GM18502 (cell line): ENCODE measurements at regions not wholly inside any gene's neighbourhood (a gene's known extent, or its start where the extent isn't known, plus 50 kb on each side); places are given as distances from the start of the nearest gene placed in this dataset.
"Not testable (repeated sequence)": the region's sequence is repeated elsewhere in the genome, so short reads cannot be mapped to it uniquely, and the experiment has no call there.

Experiments
- ATAC-seq: cut with Tn5 transposase; IDR thresholded peaks from one replicate; pipeline ENCODE4 v1.9.1; 2021; ENCODE audit warnings: mild to moderate bottlenecking; ENCODE audit not compliant: unreplicated experiment, poor library complexity

DNA sequence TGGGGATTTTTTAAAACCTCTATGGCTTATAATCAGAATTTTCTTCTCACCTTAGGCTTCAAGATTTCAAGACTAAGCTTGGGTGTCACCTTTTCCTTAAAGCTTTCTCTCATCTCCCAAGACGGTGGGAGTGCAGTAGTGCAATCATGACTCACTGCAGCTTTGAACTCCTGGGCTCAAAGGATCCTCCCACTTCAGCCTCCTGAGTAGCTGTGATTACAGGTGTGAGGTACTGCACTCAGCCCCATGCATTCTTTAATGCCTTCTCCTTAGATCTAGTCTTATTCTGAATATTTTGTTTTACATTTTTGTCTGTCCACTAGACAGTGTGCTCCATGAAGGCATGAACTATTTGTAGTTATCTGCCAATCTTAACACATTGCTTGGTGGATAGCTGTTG is 55.7 kb upstream of the FAT3 start:
- no peak for ATAC-seq

DNA sequence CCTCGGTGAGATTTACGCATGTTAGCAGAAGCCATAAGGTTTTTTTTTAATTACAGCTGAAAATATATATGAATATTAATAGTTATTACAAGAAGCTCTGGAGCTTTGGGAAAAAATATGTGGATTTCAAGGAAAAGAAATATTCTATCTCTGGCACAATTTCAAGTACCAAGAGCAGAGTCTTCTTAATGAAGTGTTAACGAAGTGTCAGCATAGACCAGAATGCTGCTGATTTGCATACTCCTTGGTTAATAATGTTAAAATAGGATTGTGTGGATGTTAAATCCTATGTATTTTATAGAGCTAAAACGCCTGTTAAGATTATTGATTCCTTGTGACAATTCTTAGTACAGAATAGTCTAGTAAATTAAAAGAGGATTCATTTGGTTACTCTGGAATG is 57.0 kb upstream of the FAT3 start:
- ATAC-seq, result no peak

DNA sequence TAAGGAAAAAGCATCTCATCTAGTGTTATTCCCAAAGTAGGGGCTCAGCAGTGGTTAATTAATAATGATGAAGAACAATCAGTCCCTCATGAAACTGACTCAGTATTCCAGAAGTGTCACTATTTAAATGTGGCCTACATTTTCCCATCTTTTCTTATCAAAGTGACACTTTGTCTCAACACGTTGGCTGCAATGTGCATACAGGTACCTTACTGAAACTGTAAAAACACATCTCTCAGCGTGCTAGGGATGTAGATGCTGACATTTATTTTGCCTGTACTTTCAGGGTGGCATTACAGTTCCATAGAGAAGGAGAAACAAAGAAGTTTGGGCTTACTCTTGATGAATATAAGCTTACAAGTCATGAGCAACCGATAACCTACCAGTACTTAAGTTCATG is 58.3 kb upstream of the FAT3 start:
- no peak for ATAC-seq

DNA sequence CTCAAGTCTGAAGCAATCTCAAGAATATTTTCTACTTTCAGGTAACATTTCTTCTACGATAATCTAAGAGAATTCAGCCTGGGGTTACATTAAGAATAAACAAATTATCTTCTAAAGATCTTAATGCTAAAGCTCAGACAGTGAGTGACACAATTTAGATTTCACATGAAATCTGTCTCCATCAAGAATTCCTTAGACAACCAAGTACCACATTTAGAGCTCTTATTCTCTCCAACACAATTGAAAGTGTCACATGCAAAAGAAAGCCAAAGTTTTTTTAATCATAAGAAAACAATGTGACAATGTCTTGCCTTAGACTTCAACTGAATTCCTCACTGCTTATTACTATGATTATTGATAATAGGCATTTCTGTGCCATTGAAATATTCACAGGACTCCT is 60.7 kb upstream of the FAT3 start:
- ATAC-seq, result no peak

DNA sequence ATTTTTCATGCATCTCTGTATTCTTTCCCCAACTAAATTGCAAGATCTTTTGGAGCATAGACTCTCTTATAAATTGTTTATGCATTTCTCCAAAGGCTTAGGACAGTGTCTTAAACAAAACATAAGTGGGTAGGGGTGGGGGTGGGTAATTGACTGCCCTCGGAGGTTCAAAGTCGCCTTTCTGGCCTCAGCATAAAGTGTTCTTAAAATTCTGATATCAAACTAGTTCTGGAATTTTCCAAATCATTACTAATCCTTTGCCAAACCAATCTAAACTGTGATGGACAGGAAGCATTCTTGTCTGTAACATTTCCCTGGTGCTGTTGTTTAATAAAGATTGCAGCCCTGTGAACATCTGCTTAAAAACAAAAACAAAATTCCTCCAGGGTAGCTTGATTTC is 61.8 kb upstream of the FAT3 start:
- ATAC-seq, result no peak

DNA sequence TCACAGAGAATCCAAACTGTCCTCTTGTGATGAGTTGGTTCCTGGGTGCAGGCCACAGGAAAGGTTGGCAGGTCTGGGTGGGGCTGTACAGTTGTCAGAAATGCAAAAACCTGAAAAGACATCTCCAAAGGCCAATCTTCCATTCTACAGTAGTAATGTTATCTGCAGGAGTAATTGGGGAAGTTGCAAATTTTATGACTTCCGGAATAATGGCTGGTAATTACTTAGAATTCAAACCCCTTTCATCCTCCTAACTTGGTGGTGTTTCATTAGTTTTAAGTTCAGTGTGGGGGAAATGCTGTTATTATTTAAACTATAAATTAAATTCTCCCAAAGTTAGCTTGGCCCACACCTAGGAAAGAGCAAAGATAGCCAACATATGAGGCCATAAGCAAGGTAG is 64.7 kb upstream of the FAT3 start:
- no peak for ATAC-seq

DNA sequence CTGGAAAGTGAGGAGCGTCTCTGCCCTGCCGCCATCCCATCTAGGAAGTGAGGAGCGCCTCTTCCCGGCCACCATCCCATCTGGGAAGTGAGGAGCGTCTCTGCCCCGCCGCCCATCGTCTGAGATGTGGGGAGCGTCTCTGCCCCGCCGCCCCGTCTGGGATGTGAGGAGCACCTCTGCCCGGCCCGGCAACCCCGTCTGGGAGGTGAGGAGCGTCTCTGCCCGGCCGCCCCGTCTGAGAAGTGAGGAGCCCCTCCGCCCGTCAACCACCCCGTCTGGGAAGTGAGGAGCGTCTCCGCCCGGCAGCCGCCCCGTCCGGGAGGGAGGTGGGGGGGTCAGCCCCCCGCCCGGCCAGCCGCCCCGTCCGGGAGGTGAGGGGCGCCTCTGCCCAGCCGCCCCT is 67.2 kb upstream of the FAT3 start:
- ATAC-seq, result not testable (repeated sequence)

DNA sequence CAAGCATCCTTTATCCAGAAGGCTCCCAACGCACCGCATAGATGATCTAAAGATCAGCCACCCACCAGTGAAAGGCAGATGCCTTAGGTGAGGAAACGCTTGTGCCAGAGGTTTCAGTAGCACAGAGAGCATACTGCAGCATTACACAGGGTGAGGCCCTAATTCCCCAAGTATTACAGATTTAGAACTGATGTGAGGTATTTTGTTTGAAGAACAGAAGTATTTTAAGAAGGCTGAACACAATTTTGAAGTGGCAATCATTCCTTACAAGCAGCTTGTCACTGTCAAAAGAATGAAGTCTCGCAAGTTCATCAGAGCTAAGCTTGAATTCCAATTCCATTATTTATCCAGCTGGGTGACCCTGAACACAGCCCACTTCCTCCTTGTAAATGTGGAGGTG is 70.0 kb upstream of the FAT3 start:
- ATAC-seq, result no peak

DNA sequence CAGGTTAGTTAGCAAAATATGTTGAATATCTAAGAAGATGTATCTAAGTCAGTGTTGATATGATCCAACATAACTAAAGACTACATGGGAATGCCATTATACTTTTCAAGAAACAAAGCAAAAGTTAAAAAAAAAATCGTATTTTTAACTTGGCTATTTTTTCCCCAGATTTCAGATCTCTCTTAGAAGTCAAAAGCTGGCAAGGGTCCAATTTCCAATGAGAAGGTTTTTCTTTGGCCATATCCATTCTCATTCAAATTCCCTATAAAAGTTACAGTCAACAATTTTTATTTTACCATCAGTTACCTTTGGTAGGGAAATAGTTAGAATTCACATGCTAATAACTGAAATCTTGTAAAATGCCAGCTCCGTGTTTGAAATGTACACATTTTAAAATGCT is 70.5 kb upstream of the FAT3 start:
- no peak for ATAC-seq

DNA sequence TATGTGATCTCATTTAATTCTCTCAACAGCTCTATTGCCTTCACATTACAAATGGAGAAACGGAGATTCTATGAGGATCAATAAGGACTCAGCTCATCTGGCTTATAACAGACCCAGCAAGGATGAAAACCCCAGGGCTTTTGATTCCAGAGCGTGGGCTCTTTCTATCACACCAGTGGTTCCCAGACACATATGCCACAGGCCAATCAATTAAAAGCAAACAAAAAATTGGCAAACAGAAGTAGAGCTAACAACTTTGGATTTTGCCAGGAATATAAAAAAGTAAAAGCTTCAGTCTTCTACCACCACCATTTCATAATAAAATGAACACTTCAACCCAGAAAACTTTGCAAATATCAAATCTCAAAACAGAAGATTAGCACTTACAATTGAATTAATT is 71.1 kb upstream of the FAT3 start:
- ATAC-seq, result no peak

DNA sequence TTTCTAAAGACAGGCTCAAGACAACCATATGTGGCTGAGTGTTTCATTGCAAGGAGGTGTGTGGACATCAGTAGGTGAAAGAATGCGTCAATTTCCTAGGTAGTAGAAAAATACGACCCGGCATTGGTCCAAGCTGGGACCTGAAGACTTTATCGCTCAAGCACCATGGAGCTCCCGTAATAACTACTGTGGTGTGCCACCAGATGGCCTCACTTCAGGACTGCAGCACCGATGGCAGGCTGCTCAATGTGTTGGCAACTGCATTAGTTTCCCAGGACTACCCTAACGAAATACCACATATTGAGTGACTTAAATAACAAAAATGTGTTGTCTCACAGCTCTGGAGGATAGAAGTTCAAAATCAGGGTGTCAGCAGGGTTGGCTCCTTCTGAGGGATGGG is 72.4 kb upstream of the FAT3 start:
- no peak for ATAC-seq

DNA sequence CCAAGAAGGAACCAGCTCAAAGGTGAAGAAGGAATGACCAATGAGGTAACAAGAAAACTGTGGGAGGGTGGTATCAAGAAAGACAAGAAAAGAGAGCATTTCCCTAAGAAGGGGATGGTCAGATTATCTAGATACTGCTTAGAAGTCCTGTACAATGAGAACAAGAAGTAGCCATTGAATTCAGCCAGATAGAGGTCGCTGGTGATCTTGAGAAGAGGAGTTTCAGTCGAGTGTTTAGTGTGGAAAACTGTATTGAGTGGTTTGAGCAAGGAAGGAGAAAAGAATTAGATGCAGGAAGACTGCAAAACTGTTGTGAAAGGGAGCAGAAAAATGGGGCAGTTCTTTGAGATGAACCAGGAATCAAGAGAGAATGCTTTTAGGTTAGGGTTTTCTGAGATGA is 74.6 kb upstream of the FAT3 start:
- no peak for ATAC-seq

DNA sequence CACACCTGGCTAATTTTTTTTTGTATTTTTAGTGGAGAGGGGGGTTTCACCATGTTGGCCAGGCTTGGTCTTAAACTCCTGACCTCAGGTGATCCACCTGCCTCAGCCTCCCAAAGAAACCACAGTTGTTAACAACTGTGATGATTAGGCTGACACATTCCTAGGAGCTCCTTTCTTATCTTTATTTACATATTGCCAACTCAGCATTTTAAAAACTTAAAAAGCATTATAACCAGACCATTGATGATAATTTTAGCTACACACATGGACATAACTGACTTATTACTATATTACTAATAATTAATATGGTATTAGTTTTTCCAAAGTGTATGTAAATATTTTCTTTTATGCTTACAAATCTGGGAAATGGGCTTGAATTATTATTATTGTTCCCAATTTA is 82.9 kb upstream of the FAT3 start:
- ATAC-seq, result no peak

DNA sequence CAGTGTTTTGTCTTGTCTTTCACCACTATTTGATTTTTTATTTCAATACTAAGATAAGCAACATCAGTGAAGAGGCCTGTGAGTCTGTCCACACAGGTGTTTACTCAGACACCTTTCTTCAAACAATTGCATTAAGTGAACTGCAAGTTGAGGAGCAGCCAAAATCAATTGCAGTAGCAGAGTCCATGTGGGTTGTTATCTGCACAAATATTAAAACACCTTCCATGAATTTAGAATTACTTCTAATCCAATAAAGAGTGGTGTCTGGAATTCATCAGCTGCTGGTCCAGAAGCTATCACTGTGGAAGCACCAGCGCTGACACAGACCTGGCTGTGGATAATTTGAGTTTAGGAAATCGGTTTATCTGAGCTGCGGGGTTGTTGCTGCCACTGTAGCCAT is 83.5 kb upstream of the FAT3 start:
- ATAC-seq, result no peak

DNA sequence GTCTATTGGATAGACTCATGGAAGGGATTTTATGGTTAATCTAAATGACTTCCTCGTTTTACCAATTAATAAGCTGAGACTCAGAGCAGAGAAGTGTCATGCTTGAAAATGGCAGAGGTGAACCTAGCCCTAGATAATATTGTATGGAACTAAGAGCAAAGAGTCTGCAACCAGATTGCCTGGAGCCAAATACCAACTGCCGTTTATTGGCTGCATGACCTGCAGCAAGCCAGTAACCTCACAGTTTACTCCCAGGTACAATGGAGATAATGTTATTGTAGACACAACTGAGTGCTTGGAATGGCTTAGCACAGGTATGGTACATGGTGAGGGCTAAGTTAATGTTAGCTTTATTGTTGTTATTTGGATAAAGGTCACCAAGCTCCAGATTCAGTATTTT is 84.6 kb upstream of the FAT3 start:
- ATAC-seq, result no peak

DNA sequence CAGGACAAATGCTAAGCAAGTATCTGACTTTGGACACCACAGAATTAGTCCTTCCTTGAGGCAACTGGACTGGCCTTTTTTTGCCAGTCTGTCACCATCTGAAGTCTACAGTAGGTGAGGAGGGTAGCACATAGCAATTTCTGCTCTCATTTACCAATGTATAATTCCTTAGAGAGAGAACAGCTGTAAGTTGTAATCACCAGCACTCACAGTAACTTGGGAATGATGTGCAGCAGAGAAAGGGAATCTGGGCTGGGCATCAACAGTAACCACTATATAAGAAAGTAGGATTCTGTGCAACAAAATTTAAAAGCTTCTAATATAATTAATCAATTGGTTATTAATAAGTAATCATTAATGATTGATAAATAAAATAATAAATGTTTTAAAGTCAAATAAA is 86.3 kb upstream of the FAT3 start:
- ATAC-seq, result no peak

DNA sequence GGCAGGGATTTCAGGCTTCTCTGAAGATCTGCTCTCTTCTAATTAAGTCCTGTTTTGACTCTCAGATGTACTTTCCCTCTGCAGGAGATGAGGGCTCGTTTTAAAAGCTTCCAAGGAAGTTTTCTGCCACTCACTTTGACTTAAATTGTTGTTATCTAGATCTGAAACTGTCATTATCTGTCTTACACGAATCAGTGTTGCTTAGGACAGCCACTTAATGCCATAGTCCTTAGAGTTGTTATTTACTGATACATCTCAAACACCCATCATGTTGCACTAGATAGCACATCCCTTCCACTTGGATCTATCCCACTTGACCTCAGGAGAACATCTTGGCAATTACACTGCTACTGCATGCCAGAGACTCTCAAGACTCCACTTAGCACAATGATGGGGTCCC is 86.9 kb upstream of the FAT3 start:
- no peak for ATAC-seq

DNA sequence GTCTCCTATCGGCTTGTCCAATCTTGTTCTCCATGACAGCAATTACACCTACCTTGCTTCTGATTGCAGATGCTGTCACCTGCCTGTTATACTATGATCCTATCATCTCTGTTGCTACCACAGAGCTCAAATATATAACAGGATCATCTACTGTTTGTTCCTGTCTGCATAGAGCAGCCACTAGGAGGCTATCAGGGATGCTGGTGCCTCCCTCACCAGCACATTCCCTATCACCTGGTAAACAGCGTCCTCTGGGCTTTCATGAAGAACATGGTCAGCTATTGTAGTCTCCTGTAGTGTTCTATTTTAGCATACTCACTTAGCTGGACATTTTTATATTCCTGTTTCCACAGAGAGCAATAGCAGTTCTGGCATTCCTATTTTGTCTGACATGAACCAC is 87.8 kb upstream of the FAT3 start:
- no peak for ATAC-seq

DNA sequence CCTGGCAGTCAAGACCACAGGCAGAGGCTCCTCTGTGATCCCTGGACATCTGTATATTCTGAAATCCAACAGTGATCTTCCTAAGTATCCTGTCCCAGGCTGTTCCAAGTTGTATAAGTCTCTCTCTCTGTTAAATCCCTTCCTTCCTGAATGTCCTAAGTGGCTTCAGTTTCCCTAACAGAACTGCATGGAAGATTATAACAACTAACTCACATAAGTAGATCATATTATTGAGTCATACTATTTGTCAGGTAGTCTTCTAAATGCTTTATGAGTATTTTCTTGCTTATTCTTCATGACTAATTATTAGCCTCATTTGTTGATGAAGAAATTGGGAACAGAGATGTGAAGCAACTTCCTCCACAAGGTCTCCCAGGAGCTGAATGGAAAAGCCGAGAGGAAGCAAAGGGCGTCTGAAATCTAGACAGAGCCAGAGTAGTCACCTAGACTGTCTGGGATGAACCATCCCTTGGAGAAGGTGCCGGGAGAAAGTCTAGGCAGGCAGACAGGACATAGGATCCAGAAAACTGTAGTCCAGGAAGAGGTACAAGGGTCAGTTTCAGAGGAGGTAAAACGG is 93.2 kb upstream of the FAT3 start:
- no peak for ATAC-seq

DNA sequence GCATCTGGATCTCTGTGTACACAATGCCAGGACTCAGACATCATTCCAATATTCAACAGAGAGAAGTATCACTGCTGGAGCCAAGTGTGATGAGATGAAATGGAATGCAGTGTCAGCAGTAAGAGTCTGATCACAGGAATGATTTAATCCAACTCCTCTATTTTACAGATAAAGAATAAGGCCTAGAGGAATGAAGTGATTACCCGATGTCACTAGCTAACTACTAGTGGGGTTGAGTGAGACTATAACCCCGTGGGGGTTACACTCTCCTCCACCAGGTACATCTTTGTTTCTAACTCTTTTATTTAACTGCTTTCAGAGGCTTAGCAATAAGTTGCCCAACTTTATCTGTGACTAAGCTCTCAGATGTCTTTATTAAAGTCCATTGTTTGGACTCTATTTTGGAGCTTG is 94.2 kb upstream of the FAT3 start:
- no peak for ATAC-seq

DNA sequence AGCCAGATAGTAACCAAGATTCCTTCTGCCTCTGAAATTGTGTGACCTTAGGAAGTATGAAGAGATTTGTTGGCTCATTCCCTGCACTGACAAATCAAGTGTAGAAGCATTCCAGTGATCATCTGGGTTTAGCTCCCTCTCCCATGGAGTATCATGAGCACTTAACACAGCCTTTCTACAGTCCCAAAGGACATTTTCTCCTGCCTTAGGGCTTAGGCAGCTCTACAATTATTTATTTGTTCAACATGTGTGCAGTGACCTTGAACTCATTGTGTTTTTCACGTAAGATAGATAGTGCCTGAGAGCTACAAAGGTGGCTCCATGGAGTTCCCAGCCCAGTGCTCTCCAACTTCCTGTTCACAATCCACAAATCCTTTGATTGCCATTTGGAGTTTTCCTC is 94.8 kb upstream of the FAT3 start:
- ATAC-seq, result no peak

DNA sequence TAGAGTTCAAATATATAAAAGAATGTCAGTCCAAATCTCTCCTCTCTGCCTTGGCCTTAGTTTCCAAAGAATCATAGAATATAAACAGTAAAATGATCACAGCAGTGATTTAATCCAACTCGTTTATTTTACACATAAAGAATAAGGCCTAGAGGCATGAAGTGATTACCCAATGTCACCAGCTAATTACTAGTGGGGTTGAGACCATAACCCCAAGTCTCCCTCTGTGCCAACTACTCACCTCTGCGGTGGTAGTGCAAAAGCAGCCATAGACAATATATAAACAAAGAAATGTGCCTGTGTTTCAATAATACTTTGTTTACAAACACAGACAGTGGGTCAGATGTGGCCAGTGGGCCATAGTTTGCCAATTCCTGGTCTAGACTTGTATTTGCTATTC is 96.6 kb upstream of the FAT3 start:
- no peak for ATAC-seq

DNA sequence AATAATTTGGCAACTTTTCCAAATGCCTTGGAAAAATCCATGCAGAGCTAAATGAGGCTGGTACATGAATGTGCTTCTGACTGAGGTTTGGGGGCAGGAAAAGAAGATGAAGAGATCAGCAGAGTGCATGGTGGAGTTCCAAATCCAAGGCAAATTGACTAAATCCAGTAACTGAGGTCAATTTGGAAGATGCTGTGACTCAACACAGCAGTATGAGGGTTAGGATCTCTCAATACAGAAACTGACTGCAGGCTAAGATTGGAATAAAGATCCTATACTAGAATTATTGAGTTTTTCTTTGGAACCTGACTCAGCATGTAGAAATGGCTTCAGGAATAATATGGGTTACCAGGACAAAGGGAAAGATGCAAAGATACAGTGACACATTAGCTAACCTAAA is 99.3 kb upstream of the FAT3 start:
- no peak for ATAC-seq
